ENCODE measurements at regions not wholly inside any gene's neighbourhood (a gene's known extent, or its start where the extent isn't known, plus 50 kb on each side); places are given as distances from the start of the nearest gene placed in this dataset.
"Not testable (repeated sequence)": the region's sequence is repeated elsewhere in the genome, so short reads cannot be mapped to it uniquely, and the experiment has no call there.

DNA sequence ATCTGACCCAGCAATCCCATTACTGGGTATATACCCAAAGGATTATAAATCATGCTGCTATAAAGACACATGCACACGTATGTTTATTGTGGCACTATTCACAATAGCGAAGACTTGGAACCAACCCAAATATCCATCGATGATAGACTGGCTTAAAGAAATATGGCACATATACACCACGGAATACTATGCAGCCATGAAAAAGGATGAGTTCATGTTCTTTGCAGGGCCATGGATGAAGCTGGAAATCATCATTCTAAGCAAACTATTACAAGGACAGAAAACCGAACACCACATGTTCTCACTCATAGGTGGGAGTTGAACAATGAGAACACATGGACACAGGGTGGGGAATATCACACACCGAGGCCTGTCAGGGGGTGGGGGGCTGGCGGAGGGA, 390.4 kb downstream of the RAB38 start:
- not testable (repeated sequence) for TF ChIP-seq FOXK1 (CRISPR knock-in tag; IDR thresholded peaks at IDR 0.05); ESRRA (CRISPR knock-in tag; IDR thresholded peaks at IDR 0.05; ENCODE audit: borderline replicate concordance); ELF4 (CRISPR knock-in tag; IDR thresholded peaks at IDR 0.05; ENCODE audit: low read depth); FOXJ3 (CRISPR knock-in tag; IDR thresholded peaks at IDR 0.05; ENCODE audit: borderline replicate concordance); FOXP1 (CRISPR knock-in tag; IDR thresholded peaks at IDR 0.05; ENCODE audit: borderline replicate concordance); TEAD4 (CRISPR knock-in tag; IDR thresholded peaks at IDR 0.05); OVOL2 (CRISPR knock-in tag; IDR thresholded peaks at IDR 0.05; ENCODE audit: borderline replicate concordance)
- TF ChIP-seq, protein P1, sequence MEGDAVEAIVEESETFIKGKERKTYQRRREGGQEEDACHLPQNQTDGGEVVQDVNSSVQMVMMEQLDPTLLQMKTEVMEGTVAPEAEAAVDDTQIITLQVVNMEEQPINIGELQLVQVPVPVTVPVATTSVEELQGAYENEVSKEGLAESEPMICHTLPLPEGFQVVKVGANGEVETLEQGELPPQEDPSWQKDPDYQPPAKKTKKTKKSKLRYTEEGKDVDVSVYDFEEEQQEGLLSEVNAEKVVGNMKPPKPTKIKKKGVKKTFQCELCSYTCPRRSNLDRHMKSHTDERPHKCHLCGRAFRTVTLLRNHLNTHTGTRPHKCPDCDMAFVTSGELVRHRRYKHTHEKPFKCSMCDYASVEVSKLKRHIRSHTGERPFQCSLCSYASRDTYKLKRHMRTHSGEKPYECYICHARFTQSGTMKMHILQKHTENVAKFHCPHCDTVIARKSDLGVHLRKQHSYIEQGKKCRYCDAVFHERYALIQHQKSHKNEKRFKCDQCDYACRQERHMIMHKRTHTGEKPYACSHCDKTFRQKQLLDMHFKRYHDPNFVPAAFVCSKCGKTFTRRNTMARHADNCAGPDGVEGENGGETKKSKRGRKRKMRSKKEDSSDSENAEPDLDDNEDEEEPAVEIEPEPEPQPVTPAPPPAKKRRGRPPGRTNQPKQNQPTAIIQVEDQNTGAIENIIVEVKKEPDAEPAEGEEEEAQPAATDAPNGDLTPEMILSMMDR (IDR thresholded peaks at IDR 0.05) = not testable (repeated sequence)
- TF ChIP-seq, protein P2, sequence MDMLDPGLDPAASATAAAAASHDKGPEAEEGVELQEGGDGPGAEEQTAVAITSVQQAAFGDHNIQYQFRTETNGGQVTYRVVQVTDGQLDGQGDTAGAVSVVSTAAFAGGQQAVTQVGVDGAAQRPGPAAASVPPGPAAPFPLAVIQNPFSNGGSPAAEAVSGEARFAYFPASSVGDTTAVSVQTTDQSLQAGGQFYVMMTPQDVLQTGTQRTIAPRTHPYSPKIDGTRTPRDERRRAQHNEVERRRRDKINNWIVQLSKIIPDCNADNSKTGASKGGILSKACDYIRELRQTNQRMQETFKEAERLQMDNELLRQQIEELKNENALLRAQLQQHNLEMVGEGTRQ (CRISPR knock-in tag; IDR thresholded peaks at IDR 0.05) = not testable (repeated sequence)
- TF ChIP-seq, protein P3, sequence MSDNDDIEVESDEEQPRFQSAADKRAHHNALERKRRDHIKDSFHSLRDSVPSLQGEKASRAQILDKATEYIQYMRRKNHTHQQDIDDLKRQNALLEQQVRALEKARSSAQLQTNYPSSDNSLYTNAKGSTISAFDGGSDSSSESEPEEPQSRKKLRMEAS (CRISPR knock-in tag; IDR thresholded peaks at IDR 0.05) = not testable (repeated sequence)
- TF ChIP-seq, protein P4, sequence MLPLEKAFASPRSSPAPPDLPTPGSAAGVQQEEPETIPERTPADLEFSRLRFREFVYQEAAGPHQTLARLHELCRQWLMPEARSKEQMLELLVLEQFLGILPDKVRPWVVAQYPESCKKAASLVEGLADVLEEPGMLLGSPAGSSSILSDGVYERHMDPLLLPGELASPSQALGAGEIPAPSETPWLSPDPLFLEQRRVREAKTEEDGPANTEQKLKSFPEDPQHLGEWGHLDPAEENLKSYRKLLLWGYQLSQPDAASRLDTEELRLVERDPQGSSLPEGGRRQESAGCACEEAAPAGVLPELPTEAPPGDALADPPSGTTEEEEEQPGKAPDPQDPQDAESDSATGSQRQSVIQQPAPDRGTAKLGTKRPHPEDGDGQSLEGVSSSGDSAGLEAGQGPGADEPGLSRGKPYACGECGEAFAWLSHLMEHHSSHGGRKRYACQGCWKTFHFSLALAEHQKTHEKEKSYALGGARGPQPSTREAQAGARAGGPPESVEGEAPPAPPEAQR (CRISPR knock-in tag; IDR thresholded peaks at IDR 0.05) = not testable (repeated sequence)
